ENCODE measurements at regions not wholly inside any gene's neighbourhood (a gene's known extent, or its start where the extent isn't known, plus 50 kb on each side); places are given as distances from the start of the nearest gene placed in this dataset.

GRCh38 chr12:115570069-115570777, 707.3 kb downstream of the MED13L start:
- DNase-seq, result no peak

GRCh38 chr12:115569345-115570068, 708.0 kb downstream of the MED13L start:
- no peak for DNase-seq

- no peak for DNase-seq
These were observed 719.2 kb downstream of the MED13L start for GRCh38 chr12:115558281-115558680.

- DNase-seq, result no peak
These were observed 723.9 kb downstream of the MED13L start for GRCh38 chr12:115553622-115554021.

GRCh38 chr12:115543269-115543668, 734.2 kb downstream of the MED13L start:
- no peak for DNase-seq

- DNase-seq, result no peak
These were observed 734.8 kb downstream of the MED13L start for GRCh38 chr12:115542656-115543055.

- DNase-seq, result no peak
These were observed 735.5 kb downstream of the MED13L start for GRCh38 chr12:115541891-115542421.

GRCh38 chr12:115528466-115528865, 749.0 kb downstream of the MED13L start:
- no peak for DNase-seq

- DNase-seq, result no peak
These were observed 755.6 kb downstream of the MED13L start for GRCh38 chr12:115521771-115522409.

- no peak for DNase-seq
These were observed 757.6 kb downstream of the MED13L start for GRCh38 chr12:115519887-115520286.

- DNase-seq, result no peak
These were observed 758.1 kb downstream of the MED13L start for GRCh38 chr12:115519359-115519758.

GRCh38 chr12:115517913-115518312, 759.6 kb downstream of the MED13L start:
- DNase-seq, result no peak

- no peak for DNase-seq
These were observed 765.3 kb downstream of the MED13L start for GRCh38 chr12:115511986-115512711.

- no peak for DNase-seq
These were observed 766.2 kb downstream of the MED13L start for GRCh38 chr12:115511305-115511704.

GRCh38 chr12:115508990-115509389, 768.5 kb downstream of the MED13L start:
- no peak for DNase-seq

- no peak for DNase-seq
These were observed 769.4 kb downstream of the MED13L start for GRCh38 chr12:115507951-115508722.

GRCh38 chr12:115507560-115507889, 770.0 kb downstream of the MED13L start:
- DNase-seq, result no peak

- DNase-seq, result no peak
These were observed 770.5 kb downstream of the MED13L start for GRCh38 chr12:115506822-115507559.

GRCh38 chr12:115504306-115505290, 772.9 kb downstream of the MED13L start:
- DNase-seq, result no peak

- DNase-seq, result no peak
These were observed 776.6 kb downstream of the MED13L start for GRCh38 chr12:115500872-115501271.
